HG02759 (cell line): ENCODE measurements at regions not wholly inside any gene's neighbourhood (a gene's known extent, or its start where the extent isn't known, plus 50 kb on each side); places are given as distances from the start of the nearest gene placed in this dataset.

ENCODE experiments used
- ATAC-seq: cut with Tn5 transposase; IDR thresholded peaks from one replicate; pipeline ENCODE4 v1.9.1; 2021; ENCODE audit warnings: mild to moderate bottlenecking, moderate library complexity; ENCODE audit not compliant: unreplicated experiment

- ATAC-seq, result no peak
Observed at GRCh38 chr15:47177177-47177576, 540.1 kb upstream of the SEMA6D start.

DNA sequence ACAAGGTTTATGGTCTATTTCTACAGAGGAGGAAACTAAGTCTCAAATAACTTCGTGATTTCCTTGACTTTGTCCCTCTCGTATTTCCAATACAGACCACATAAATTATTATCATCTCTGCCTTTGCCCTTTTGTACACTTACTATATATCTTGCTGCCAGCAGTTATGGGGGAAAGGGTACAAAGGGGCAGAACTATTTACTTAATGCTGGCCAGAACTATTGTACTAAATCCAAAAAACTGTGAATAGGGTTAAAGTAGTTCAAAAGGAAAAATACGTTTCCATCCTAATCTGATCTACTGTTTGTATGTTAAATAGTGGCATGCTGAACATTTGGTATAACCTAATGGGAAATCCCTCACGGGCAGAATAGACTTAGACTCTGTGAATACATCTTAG is 537.3 kb upstream of the SEMA6D start:
- ATAC-seq, result no peak

GRCh38 chr15:47182818-47183217 is 534.5 kb upstream of the SEMA6D start:
- no peak for ATAC-seq

DNA sequence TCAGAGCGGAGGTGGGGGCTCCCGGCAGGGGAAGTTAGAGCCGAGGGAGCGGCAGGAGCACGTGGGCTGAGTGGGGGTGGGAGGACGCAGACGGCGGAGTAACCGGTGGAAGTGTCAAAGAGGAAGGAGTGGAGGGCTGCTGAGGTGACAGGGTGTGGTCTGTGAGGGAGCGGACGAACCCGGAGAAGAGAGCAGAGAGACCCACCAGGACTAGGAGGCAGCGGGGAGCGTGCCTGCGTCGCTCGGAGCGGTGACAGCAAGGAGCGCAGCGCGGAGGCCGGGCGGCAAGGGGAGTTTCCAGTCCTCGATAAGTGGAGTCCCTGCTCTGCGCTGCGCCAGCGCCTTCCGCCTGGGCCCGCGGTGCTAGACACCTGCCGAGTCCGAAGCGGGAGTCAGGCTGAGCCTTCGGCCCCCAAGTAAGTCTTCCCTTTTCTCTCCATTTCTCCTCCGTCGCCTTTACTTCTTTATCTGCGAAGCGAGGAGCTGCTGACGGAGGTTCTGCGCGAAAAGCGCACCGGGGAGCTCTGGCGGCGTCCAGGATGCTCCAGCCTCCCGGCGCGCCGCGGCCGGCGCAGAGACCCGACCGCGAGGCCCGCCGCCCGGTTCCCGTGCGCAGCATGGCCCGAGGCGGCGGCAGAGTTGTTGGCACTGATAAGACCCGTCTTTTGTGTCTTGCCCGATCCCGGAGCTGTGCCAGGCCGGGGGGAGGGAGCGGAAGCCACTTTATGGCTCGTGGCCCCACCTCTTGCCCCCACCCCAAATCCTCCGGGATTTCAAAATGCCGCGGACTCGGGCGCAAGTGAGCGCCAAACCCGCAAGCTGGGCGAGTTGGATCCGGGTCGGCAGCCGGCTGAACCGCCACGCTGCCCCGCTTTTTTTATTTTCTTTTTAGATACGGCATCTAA is 533.0 kb upstream of the SEMA6D start:
- peak; percentile 77 for ATAC-seq

- no peak for ATAC-seq
Observed at GRCh38 chr15:47184908-47185801, 532.1 kb upstream of the SEMA6D start.

DNA sequence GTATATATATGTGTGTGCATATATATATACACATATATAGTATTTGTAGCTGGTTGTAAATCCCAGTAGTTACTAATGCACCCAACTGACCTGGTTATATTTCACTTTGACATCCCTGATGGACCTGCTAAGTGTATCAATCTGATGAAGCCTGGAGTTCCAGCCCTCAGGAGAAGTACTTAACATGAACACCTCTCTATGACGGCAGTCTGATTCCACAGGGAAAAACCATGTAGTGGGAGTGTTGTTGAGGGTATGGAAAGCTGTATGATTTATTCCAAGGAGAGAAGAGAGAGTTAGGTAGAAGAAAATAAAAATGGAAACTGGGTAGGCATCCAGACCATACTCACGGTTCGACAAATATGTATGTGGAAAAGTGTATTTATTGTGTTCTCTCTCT is 531.2 kb upstream of the SEMA6D start:
- no peak for ATAC-seq

- no peak for ATAC-seq
Observed at GRCh38 chr15:47188758-47189507, 528.4 kb upstream of the SEMA6D start.

DNA sequence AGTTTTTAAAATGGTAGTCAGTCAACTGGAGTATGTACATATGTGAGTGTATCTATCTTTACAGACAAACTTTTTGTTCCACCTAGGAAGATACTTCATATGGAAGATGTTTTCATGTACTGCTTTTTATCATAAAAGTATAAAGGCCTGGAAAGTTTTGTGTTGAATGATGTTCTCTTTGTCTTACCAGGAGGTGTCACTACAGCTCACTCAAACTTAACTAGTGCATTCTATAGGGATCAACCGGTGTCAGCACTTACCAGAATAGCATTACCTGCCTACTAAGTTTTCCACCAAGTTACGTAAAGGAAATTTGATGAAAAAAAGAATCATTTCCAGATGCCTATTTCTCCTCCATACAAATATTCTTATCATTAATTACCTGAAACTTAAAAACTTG is 522.6 kb upstream of the SEMA6D start:
- ATAC-seq, result no peak

GRCh38 chr15:47196048-47196447 is 521.3 kb upstream of the SEMA6D start:
- ATAC-seq, result peak; percentile 97

DNA sequence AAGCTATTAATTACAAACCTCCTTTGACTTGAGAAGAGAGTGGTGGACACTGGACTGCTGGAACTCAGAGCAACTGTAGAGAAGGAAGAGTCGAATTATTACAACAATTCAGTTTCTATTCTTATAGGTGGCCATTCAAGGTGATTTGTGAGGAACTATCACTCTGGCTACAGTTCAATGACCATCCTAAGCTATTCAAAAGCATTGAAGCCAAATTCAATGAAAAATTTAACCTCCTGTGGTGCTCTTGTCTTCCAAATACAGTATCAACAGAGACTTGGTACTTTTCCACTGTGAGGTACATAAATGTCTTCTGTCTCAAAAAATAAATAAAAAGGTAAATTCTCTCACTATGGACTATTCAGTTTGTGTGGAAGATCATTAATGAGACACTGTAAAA is 513.3 kb upstream of the SEMA6D start:
- ATAC-seq, result no peak

- no peak for ATAC-seq
Observed at GRCh38 chr15:47206358-47206978, 510.8 kb upstream of the SEMA6D start.

DNA sequence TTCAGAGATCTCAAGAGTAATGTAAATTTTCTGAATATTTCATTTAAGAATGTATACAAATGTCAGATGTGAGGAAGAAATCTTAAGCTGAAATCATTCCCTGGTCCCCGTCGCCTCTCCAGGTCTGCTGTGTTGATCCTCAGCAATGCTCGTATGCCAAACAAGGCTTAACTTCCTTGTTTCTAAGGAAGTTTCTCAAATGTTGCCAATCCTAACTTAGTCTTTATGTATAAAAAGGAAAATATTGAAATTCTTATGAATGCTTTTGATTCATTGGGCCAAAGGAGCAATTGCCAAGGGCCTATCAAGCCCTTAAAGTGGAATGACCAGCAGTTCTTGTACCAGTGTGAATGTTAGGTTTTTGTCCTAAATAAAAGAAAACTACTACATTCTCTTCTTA is 507.7 kb upstream of the SEMA6D start:
- ATAC-seq, result no peak

- no peak for ATAC-seq
Observed at GRCh38 chr15:47212222-47213010, 504.9 kb upstream of the SEMA6D start.

- no peak for ATAC-seq
Observed at GRCh38 chr15:47213883-47214282, 503.4 kb upstream of the SEMA6D start.

DNA sequence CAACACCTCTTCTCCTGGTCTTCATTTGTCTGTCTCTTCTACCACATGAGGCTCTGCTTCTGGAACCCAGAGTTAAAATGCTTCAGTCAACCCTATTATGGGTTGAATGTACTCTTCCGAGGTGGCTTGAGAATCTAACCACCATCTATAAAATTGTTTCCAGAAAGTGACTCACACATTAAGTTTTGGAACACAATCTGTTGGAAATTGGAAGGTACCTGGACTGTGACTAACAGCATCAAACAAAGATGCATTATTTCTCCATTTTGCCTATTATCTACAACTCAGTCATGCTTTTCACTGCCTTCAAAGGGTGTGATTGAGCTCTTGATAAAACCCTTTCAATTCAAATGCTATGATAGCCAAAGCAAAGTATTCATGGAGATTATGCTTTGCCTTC is 499.0 kb upstream of the SEMA6D start:
- ATAC-seq, result no peak

DNA sequence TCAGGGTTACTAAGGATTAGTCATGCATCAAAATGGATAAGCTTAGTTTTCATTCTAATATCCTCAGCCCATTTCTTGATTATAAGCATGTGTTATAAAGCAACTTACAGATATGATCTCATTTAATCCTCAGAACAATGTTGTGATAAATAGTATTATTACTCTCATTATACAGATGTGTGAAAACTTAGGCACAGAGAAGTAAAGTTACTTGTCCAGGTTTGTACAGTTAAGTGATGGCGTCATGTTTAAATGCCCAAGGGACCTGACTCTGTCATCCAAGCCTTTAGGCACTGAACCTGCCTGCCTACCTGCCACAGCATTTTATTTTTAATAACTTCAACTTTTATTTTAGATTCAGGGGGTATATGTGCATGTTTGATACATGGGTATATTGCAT is 472.9 kb upstream of the SEMA6D start:
- no peak for ATAC-seq

- no peak for ATAC-seq
Observed at GRCh38 chr15:47246317-47246716, 471.0 kb upstream of the SEMA6D start.

DNA sequence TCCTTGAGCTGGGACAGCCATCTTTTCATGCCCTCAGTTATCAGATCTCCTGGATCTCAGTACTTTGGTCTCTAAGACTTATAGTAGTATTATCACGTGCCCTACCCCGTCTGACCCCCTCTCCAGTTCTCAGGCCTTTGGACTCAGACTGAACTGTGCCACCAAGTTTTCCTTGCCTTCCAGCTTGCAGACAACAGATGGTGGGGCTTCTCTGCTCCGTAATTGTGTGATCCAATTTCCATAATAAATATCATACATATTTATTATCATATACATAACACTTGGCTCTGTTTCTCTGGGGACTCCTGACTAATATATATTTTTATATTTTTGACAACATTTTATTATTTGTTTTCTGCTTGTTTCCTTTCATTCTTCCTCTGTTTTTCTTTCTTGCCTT is 458.8 kb upstream of the SEMA6D start:
- no peak for ATAC-seq

GRCh38 chr15:47265686-47266085 is 451.6 kb upstream of the SEMA6D start:
- no peak for ATAC-seq

DNA sequence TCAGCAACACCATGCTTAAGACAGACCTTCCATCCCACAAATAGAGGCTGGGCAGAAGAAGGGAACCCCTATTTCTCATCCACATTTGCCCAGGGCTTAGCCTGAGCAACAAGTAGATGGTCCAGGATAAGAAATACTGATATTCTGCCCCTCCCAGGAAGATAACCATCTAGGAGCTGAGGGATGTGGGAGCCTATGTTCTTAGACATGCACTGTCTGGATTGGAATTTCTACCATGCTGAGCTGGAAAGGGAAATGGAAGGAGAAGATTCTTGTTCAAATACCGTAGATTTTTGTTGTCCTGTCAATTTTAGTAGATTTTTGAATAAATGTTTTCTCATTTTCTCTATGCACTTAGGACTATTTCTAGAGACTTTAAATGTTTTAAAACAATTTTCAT is 450.7 kb upstream of the SEMA6D start:
- ATAC-seq, result no peak
